OCI-LY7 (cell line): ENCODE measurements at regions not wholly inside any gene's neighbourhood (a gene's known extent, or its start where the extent isn't known, plus 50 kb on each side); places are given as distances from the start of the nearest gene placed in this dataset.

Source experiments
- CTCF ChIP-seq: fragments of 200-600 bp; sonication (generic); conservative IDR thresholded peaks from 2 replicates; pipeline ENCODE4 v1.5.1; 2014; ENCODE audit warnings: mild to moderate bottlenecking, antibody characterized with exemption, low read length, moderate library complexity, mixed read lengths
- EZH2phosphoT487 ChIP-seq: fragments of 200-600 bp; sonication (generic); IDR thresholded peaks from 2 replicates; pipeline ENCODE4 v1.6.1; 2018; ENCODE audit warnings: low read depth, borderline replicate concordance, mild to moderate bottlenecking, mixed run types, antibody characterized with exemption, low read length, moderate library complexity, mixed read lengths

- TF ChIP-seq CTCF (no peak), EZH2phosphoT487 (no peak)
Observed at GRCh38 chr1:100624886-100625610, 87.1 kb downstream of the GPR88 start.
